ENCODE measurements at regions not wholly inside any gene's neighbourhood (a gene's known extent, or its start where the extent isn't known, plus 50 kb on each side); places are given as distances from the start of the nearest gene placed in this dataset.

DNA sequence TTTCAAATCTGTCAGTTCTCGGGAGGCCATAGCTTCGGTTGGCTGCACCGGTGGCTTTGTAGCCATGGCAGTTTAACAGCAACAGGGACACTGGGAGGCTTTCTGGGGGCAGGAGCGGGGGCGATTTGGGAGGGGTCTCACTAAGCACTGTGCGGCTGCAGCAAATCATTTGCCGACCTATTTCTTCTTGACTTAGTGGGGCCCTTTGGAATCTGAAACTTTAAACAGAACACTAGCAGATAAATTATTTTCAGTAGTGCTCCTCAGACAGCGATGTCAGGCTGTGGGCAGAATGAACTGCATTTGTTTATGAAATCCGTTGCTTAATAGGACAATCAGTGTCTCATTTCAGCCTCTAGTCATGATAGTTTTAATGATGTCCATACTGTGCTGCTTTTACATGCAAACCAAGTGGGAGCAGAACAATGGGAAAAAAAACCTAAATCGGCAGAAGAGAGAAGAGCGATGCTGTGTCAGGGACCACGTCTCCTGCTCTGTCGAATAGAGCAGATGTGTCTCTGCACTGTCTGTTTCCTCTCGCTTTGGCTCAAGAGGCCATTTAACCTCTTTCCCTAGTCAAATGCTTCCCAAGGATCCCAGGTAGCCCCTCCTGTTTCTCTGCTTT is 211.9 kb downstream of the OLFM4 start:
- TF ChIP-seq POLR2AphosphoS5 (IDR thresholded peaks at IDR 0.05; ENCODE audit: low read depth, low read length): no peak
- TF ChIP-seq, protein P1, sequence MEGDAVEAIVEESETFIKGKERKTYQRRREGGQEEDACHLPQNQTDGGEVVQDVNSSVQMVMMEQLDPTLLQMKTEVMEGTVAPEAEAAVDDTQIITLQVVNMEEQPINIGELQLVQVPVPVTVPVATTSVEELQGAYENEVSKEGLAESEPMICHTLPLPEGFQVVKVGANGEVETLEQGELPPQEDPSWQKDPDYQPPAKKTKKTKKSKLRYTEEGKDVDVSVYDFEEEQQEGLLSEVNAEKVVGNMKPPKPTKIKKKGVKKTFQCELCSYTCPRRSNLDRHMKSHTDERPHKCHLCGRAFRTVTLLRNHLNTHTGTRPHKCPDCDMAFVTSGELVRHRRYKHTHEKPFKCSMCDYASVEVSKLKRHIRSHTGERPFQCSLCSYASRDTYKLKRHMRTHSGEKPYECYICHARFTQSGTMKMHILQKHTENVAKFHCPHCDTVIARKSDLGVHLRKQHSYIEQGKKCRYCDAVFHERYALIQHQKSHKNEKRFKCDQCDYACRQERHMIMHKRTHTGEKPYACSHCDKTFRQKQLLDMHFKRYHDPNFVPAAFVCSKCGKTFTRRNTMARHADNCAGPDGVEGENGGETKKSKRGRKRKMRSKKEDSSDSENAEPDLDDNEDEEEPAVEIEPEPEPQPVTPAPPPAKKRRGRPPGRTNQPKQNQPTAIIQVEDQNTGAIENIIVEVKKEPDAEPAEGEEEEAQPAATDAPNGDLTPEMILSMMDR (IDR thresholded peaks at IDR 0.05): no peak
- no peak for TF ChIP-seq TCF7L2 (IDR thresholded peaks at IDR 0.05; ENCODE audit: low read depth, low read length)
- TF ChIP-seq SIN3A (IDR thresholded peaks at IDR 0.05; ENCODE audit: borderline replicate concordance, insufficient read depth, low read depth, low read length): no peak
- TF ChIP-seq, protein P2, sequence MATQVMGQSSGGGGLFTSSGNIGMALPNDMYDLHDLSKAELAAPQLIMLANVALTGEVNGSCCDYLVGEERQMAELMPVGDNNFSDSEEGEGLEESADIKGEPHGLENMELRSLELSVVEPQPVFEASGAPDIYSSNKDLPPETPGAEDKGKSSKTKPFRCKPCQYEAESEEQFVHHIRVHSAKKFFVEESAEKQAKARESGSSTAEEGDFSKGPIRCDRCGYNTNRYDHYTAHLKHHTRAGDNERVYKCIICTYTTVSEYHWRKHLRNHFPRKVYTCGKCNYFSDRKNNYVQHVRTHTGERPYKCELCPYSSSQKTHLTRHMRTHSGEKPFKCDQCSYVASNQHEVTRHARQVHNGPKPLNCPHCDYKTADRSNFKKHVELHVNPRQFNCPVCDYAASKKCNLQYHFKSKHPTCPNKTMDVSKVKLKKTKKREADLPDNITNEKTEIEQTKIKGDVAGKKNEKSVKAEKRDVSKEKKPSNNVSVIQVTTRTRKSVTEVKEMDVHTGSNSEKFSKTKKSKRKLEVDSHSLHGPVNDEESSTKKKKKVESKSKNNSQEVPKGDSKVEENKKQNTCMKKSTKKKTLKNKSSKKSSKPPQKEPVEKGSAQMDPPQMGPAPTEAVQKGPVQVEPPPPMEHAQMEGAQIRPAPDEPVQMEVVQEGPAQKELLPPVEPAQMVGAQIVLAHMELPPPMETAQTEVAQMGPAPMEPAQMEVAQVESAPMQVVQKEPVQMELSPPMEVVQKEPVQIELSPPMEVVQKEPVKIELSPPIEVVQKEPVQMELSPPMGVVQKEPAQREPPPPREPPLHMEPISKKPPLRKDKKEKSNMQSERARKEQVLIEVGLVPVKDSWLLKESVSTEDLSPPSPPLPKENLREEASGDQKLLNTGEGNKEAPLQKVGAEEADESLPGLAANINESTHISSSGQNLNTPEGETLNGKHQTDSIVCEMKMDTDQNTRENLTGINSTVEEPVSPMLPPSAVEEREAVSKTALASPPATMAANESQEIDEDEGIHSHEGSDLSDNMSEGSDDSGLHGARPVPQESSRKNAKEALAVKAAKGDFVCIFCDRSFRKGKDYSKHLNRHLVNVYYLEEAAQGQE (IDR thresholded peaks at IDR 0.05; ENCODE audit: insufficient read depth in 1 of 2, low read depth in 2 of 2, low read length in 1 of 2): no peak

Data from Panc1 (cell line).